ENCODE measurements at regions not wholly inside any gene's neighbourhood (a gene's known extent, or its start where the extent isn't known, plus 50 kb on each side); places are given as distances from the start of the nearest gene placed in this dataset.

- no peak for TF ChIP-seq CTCF (IDR thresholded peaks at IDR 0.05)
- no peak for TF ChIP-seq POLR2A (IDR thresholded peaks at IDR 0.05)
Observed at GRCh38 chr2:75828826-75829225, 118.1 kb upstream of the GCFC2 start.
